ENCODE measurements at regions not wholly inside any gene's neighbourhood (a gene's known extent, or its start where the extent isn't known, plus 50 kb on each side); places are given as distances from the start of the nearest gene placed in this dataset.

GRCh38 chr9:105052346-105052745 is 124.4 kb upstream of the ABCA1 start (continued):
- TF ChIP-seq PPARA (CRISPR knock-in tag; IDR thresholded peaks at IDR 0.05; ENCODE audit: borderline replicate concordance) (no peak), GLIS3 (CRISPR knock-in tag; IDR thresholded peaks at IDR 0.05) (no peak), TCF4 (CRISPR knock-in tag; IDR thresholded peaks at IDR 0.05; ENCODE audit: borderline replicate concordance) (no peak)

- no peak for TF ChIP-seq OSR1 (CRISPR knock-in tag; IDR thresholded peaks at IDR 0.05)
- no peak for TF ChIP-seq ZNF70 (CRISPR knock-in tag; IDR thresholded peaks at IDR 0.05)
- no peak for TF ChIP-seq CSDC2 (CRISPR knock-in tag; IDR thresholded peaks at IDR 0.05)
- no peak for TF ChIP-seq ZFP3 (CRISPR knock-in tag; IDR thresholded peaks at IDR 0.05)
- ATAC-seq = no peak
Observed at GRCh38 chr9:105053209-105053652, 125.3 kb upstream of the ABCA1 start.

GRCh38 chr9:105054491-105054890 is 126.5 kb upstream of the ABCA1 start:
- ATAC-seq = peak; percentile 64
- no peak for TF ChIP-seq TCF4 (CRISPR knock-in tag; IDR thresholded peaks at IDR 0.05; ENCODE audit: borderline replicate concordance)
- TF ChIP-seq ZC3H10 (CRISPR knock-in tag; IDR thresholded peaks at IDR 0.05) = no peak
- no peak for TF ChIP-seq ARNTL (CRISPR knock-in tag; IDR thresholded peaks at IDR 0.05; ENCODE audit: borderline replicate concordance, low read depth)
- no peak for TF ChIP-seq CSDC2 (CRISPR knock-in tag; IDR thresholded peaks at IDR 0.05)
- no peak for TF ChIP-seq ESRRG (CRISPR knock-in tag; IDR thresholded peaks at IDR 0.05)
- TF ChIP-seq POU6F1 (CRISPR knock-in tag; IDR thresholded peaks at IDR 0.05; ENCODE audit: borderline replicate concordance, low read depth) = no peak
- no peak for TF ChIP-seq BACH2 (CRISPR knock-in tag; IDR thresholded peaks at IDR 0.05; ENCODE audit: borderline replicate concordance)
- TF ChIP-seq SNAI2 (CRISPR knock-in tag; IDR thresholded peaks at IDR 0.05) = no peak
- no peak for TF ChIP-seq TSHZ2 (CRISPR knock-in tag; IDR thresholded peaks at IDR 0.05)
- TF ChIP-seq ISL1 (CRISPR knock-in tag; IDR thresholded peaks at IDR 0.05) = no peak
- TF ChIP-seq CSRNP3 (CRISPR knock-in tag; IDR thresholded peaks at IDR 0.05) = no peak
- TF ChIP-seq ZNF565 (CRISPR knock-in tag; conservative IDR thresholded peaks at IDR 0.05; ENCODE audit: low read depth) = no peak
- TF ChIP-seq CREB5 (CRISPR knock-in tag; IDR thresholded peaks at IDR 0.05; ENCODE audit: low read depth) = no peak
- no peak for TF ChIP-seq RARB (CRISPR knock-in tag; IDR thresholded peaks at IDR 0.05)
- TF ChIP-seq PATZ1 (CRISPR knock-in tag; IDR thresholded peaks at IDR 0.05; ENCODE audit: borderline replicate concordance) = no peak
- no peak for TF ChIP-seq GLIS3 (CRISPR knock-in tag; IDR thresholded peaks at IDR 0.05)

- ATAC-seq = peak; percentile 77
- no peak for TF ChIP-seq CREB5 (CRISPR knock-in tag; IDR thresholded peaks at IDR 0.05; ENCODE audit: low read depth)
- no peak for TF ChIP-seq POU6F1 (CRISPR knock-in tag; IDR thresholded peaks at IDR 0.05; ENCODE audit: borderline replicate concordance, low read depth)
- no peak for TF ChIP-seq ESRRG (CRISPR knock-in tag; IDR thresholded peaks at IDR 0.05)
- no peak for TF ChIP-seq RARB (CRISPR knock-in tag; IDR thresholded peaks at IDR 0.05)
Observed at GRCh38 chr9:105055917-105056316, 128.0 kb upstream of the ABCA1 start.
